ENCODE measurements at regions not wholly inside any gene's neighbourhood (a gene's known extent, or its start where the extent isn't known, plus 50 kb on each side); places are given as distances from the start of the nearest gene placed in this dataset.

DNA sequence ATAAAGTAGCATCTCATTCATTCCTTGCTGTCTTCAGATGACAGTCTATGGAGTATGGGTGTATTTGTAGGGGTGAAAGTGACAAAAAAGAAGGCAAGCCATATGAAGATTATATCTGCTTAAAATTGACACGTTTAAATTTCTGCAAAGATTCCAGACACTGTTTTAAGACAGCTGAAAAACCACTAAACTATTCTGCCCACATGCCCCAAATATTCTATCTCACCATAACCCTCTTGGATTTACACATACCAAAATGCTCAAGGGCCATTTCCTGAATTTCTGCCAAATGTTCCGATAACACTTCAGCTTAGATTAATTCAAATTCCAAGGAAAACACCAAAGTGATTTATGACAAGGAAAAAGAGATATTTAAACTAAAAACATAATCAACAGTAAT, 99.9 kb upstream of the IL6 start:
- no peak for DNase-seq (ENCODE audit: low read depth in 1 of 2, low spot score in 1 of 2)

DNA sequence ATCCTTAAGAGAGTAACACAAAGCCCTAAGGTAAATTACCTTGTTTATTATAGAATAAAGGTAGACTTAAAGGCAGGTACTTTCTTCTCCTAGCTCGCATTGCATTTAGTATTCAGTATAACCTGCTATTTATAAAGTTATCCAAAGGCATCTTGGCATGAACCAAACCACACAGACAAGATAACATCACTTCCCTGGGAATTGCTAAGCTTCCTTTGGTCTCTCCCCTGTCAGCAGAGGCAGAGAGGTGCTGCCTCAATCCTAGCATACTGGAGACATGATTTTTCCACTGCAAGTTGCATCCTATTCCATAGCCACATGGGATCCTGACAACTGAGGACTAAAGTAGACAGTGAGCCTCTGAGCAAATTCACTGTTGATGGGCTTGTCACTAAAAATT, 101.7 kb upstream of the IL6 start:
- DNase-seq (ENCODE audit: low read depth in 1 of 2, low spot score in 1 of 2) = no peak

DNA sequence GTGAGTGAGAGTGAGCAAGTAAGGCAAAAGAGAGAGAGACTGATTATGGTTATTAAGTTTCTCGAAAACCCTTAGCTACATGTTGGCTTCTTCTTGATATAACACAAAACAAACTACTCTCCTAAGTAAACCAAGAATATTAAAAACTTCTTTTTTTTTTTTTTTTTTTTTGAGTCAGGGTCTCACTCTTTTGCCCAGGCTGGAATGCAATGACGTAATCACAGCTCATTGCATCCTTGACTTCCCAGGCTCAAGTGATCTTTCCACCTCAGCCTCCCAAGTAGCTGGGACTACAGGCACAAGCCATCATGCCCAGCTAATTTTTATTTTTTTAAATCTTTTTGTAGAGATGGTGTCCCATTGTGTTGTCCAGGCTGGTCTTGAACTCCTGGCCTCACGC, 102.2 kb upstream of the IL6 start:
- DNase-seq (ENCODE audit: low read depth in 1 of 2, low spot score in 1 of 2) = no peak

DNA sequence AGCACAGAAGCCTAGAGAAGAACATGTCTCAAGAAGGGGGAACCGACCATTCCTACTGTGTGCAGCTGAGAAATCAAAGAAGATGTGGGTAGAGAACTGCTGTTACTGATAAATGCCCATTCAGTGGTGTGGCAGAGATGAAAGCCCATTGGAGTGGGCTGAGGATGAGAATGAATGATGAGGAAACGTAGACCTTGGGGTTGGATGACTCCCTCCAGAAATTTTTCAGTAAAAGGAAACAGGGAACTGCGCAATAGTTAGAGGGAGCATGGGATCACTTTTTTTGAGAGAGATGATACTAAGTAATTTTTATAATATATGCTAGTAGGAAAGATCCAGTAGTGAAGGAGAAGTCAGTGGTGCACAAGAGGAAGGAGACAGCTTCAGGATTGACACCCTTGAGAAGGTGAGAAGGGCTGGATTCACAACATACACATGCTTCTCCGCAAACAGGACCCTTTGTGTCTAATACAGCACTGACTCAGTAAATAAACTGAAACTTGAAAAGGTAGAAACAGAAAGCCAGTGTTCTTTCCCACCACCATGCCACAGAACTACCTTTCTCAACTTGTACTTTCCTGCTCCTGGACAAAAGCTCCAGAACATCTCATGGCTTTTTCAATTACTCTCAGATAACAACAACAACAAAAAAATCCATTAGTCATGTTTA, 104.7 kb upstream of the IL6 start:
- DNase-seq (ENCODE audit: low read depth in 1 of 2, low spot score in 1 of 2) = no peak

DNA sequence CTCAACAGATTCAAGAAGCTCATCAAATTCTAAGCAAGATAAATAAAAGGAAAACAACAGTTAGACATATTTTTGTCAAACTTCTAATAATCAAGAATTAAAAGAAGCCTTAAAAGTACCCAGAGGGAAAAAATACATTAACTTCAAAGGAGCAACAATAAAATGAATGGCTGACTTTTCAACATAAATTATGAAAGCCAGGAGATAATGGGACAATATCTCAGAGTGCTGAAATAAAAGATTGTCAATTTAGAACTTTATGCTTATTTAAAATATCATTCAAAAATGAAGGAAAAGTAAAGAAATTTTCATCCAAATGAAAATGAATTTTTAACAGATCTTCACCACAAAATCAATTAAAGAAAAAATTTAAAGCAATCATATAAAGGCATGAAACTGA, 108.5 kb upstream of the IL6 start:
- DNase-seq (ENCODE audit: low read depth in 1 of 2, low spot score in 1 of 2) = no peak

DNA sequence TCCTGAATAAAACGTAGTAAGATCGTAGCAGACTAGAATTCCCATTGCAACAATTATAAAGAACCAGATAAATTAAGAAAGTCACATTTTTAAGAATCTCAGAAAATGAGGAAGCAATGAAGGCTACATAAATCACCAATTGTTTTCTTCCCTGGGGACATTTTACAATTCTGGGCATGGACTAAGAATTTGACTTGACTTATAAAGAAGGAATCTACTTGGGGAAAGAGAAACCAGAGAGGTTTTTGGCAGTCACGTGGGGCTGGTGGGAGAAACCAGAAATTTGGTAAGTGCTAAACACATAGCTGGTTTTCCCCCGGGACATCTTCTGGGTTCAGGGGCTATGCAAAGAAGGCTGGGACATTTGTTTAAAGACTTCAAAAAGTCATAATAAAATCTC, 109.8 kb upstream of the IL6 start:
- DNase-seq (ENCODE audit: low read depth in 1 of 2, low spot score in 1 of 2) = no peak

DNA sequence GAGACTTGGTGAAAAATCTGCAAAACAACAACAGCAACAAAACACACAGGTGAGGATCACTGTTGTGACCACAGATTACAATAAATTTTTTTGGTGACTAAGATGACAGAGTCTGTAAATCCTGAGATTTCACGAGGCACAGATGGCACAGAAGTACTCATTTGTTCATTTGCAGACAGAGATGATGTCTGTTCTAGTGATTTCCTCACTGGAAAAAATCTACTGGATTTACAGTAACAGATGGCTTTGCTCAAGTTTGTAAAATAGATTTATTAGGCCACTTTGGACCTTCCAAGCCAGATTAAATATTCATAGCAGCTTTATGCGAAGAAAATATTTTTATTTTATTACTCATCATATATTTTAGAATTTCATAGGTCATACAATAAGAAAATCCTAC, 113.5 kb upstream of the IL6 start:
- DNase-seq (ENCODE audit: low read depth in 1 of 2, low spot score in 1 of 2) = no peak

DNA sequence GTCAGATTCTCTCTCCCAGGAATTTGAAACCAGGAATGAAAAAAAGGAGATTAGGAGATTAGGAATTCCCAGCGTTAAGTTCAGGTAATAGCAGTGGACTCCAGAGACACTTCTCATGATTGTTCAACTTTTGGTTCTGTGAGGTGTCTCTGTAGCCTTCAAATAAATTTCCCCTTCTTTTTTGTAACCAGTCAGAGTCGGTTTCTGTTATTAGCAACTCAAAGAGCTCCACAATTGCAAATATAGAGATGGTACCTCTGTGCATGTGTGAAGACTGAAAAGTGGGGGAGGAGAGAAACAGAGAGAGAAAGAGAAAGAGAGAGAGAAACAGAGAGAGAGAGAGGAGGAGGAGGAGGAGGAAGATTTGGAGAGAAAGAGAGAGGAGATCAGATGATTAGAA, 112.8 kb upstream of the STEAP1B start:
- DNase-seq (ENCODE audit: low read depth in 1 of 2, low spot score in 1 of 2) = no peak

DNA sequence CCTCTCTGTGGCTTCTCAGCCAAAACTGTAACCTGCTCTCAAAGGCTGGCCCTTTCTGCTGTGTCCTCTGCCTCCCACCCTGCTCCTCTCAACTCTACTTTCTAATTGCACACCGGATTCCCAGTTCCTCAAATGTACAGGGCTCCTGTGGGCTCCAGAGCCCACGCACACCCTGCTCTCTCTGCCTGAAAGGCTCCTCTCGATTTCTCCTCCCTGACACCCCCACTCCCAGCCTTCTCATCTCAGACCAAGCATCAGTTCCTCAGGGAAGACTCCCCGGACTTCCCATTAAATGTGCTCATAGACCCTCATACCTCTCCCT, 111.7 kb upstream of the STEAP1B start:
- no peak for DNase-seq (ENCODE audit: low read depth in 1 of 2, low spot score in 1 of 2)

DNA sequence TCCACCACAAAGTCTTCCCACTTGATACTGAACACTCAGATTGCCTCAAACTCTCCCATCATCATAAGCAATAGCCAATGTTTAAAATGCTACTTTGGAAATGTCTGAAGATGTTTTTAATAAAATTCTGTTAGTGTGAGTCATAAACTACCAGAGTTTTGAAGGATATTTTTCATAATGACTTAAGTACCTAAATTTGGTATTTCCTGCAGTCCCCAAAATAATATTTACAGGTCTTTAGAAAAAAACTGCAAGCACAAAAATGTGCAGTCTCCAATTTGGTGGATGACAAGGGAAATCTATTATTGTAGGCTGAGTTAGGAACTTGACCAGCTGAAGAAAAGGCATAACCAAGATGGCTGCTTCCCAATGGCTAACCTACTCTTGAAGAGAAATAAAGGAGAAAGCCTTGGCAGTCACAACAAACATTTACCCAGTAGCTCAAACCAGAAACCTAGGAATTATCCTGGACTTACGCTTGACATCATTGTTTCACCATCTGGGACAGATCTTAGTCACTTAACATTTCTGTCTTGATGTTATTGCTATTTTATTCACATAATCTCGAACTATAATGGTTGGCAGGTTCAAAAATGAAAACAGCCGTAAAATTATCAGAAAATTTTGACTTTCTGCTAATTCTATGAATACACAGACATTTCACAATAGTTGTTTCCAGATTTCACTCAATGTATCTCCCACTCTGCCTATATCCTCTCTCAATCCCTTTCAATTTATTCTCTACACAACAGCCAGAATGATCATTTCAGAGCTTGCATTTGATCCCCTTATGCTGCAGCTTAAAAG, 111.2 kb upstream of the STEAP1B start:
- no peak for DNase-seq (ENCODE audit: low read depth in 1 of 2, low spot score in 1 of 2)

DNA sequence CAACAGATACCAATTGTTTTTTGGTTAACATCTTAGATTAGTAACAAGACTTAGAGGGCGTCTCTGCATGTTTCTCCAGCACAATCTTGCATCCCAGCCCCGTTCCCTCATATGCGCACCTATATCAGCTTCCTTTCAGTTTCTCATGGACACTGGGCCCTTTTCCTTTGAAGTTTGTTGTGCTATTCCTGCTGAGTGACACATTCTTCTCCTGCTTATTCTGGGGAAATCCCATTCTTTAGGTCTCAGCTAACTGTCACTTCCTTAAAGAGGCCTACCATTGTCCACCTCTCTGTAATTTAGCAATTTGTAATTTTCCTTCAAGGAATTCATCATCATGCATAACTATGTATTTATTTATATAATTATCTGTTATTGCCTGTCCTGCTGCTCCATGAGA, 110.3 kb upstream of the STEAP1B start:
- DNase-seq (ENCODE audit: low read depth in 1 of 2, low spot score in 1 of 2) = no peak

DNA sequence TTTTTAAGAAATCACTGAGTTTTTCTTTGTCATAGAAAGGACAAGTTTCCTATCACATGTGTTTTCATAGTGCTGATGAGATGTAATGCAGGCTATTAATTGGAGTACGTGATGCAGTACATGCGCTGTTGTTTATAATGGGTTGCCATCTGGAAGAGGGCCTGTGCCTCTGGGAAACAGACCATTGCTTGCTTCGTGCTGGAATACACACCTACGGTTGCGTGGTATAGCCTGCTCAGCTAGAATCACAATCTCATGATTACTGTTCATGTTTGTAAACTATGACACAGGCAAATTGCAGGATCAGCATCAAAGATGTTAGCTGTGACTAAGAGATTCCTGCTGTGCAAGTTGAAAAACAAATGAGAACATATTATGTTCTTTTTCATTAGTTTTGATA, 107.2 kb upstream of the STEAP1B start:
- DNase-seq (ENCODE audit: low read depth in 1 of 2, low spot score in 1 of 2) = no peak

DNA sequence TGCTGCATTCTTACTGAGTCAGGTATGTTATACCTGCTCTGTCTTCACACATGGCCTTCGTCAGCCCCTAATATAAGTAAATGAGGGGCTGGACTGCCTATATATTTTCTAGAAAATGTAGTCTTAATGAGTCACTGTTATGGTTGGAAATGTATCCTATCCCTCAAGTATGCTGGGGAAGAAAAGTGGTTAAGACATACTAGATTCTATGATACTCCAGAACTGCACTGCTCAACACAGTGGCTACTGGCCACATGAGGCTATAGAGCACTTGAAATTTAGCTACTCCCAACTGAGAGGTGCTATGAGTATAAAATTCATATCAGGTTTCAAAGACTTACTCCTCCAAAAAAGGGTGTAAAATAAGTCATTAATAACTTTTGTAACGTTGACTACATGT, 104.3 kb upstream of the STEAP1B start:
- DNase-seq (ENCODE audit: low read depth in 1 of 2, low spot score in 1 of 2) = no peak

DNA sequence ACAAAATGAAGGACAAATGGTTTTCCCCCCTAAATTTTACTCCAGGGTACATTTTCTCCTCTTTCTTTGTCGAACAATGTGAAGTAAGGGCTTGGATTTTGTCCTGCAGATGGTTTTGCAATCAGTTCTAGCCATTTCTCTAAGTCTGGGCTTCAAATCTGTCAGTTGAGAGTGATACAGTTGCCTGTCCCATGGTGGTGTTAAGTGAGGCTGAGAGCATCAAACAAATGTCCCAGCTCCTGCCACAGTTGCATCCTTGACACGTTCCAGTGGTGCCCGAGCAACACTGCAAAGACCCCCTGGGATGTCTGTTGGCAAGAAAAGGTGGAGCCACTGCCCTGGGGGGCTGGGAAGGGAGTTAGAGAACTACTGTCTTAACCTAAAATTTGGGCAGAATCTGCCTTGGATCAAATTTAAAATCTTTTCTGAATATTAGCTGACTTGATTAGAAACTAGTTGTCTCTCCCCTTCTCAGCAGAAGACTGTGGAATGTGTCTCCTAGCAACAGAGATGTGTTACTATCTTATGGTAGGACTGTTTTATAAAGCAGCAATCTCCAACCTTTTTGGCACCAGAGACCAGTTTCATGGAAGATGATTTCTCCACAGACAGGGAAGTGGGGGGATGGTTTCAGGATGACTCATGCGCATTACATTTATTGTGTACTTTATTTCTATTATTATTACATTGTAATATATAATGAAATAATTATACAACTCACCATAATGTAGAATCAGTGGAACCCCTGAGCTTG, 102.0 kb upstream of the STEAP1B start:
- no peak for DNase-seq (ENCODE audit: low read depth in 1 of 2, low spot score in 1 of 2)

DNA sequence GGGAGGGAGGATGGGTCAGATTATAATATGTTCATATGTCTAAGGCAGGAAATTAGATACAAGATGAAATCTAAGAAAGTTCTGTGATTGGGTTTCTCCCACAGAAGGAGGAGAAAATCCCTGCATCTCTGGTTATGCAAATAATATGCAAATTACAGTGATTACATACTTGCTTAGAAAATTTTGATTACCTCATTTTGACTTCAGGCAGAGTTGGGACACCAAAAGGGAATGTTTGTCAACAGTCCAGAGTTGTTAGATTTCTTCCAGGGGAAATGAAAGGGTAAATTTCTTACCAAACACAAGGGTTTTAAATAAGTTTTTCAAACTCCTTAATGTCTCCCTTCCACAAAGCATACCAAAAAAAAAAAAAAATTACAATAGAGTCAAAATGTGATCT, 101.4 kb upstream of the STEAP1B start:
- no peak for DNase-seq (ENCODE audit: low read depth in 1 of 2, low spot score in 1 of 2)

DNA sequence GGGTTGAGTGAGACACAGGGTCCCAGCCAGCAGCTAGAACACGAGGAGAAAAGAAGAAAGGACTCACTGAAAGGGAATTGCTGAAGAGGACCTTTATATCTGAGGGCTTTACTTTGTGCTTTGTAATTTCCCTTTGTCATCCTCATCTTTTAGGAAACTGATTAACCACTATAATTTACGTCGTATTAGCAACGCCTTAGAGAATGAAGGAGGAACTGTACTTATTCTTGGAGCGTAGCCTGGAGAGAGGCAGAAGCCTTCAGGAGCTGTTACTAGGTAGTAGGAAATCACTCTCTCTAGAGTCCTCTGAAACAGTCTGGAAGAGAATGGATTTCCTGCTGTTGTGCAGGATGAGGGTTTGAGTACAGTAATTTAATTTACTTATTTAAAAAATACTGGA, 101.0 kb upstream of the STEAP1B start:
- no peak for DNase-seq (ENCODE audit: low read depth in 1 of 2, low spot score in 1 of 2)

DNA sequence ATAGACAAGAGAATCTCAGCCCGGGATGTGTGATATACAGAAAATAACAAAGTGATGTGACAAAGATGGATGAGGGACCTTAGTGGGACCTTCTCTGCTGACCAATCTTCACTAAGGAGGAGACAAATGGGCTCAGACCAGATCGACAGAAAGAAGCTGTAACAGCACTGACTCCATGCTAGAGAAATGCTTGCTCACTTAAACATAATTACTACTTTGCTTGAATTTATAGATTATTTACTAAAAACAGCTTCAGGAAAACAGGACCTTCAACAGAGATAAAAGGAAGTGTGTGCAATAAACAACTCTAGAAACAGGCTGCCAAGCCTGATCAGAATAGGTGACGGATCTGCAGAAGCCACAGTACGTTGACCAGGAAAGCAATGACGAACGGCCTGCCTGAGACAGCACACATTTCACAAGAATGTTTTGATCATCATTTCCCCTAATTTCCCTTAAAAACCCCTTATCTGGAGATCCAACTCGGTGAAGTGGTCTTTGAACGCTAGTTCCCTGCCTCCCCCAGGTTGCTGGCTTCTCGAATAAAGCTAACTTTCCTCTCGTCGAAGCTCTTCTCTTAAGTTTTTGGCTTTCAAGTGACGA, 98.4 kb upstream of the STEAP1B start:
- no peak for DNase-seq (ENCODE audit: low read depth in 1 of 2, low spot score in 1 of 2)

DNA sequence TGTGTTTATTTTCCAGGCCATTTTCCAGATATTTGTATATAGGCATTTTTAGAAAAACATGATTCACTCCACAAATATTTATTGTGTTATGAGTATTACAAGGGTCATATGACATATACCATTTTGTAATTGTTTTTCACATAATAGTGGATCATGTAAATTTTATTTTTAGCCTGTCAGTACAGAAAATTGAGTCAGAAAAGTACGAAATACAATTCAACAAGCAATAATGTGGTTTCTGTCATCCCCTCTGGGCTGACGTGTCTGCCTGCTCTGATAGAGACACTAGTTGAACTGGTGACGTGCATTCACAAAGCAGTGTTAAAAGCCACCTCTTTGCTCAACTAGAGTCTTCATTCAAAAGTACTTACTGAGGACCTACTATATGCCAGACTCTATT, 97.9 kb upstream of the STEAP1B start:
- DNase-seq (ENCODE audit: low read depth in 1 of 2, low spot score in 1 of 2) = no peak

DNA sequence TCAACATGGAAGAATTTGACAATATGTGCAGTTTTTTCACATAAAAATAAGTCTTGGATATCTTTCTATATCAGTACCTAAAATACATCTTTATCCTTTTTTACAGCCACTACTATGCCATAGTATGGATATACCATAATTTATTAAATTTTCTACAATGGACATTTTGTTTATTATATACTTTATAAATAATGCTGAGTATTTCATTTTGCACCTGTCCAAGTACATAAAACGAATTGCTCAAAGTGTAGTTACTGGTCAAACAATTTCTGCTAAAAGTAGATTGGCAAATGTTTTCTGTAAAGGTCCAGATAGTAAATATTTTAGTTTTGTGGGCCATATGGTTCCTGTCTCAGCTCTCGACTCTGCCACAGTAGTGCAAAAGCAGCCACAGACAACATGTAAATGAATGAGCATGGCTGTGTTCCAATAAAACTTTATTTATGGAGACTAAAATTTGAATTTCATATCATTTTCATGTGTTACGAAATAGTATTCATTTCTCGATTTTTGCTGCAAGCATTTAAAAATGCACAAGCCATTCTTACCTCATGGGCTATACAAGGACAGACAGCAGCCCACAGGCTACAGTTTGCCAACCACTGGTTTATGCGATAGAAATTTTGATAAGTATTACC, 96.9 kb upstream of the STEAP1B start:
- no peak for DNase-seq (ENCODE audit: low read depth in 1 of 2, low spot score in 1 of 2)

DNA sequence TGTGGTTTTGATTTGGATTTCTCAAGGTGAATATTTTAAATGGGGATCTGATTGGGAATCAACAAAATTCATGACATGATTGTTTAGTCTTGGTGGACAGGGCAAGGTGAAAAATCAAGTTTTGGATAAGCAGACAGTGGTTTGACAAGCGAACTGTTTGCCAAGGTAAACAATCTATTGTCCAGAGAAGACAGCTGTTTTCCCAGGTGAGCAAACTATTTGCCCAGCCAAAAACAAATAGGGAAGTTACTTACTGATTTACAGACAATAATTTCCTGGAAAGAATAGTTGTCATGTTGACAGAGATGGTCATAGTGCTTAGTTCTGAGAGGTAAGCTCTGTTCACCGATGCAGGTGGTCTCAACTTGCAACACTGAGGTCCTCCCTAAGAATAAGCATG, 94.0 kb upstream of the STEAP1B start:
- no peak for DNase-seq (ENCODE audit: low read depth in 1 of 2, low spot score in 1 of 2)

DNA sequence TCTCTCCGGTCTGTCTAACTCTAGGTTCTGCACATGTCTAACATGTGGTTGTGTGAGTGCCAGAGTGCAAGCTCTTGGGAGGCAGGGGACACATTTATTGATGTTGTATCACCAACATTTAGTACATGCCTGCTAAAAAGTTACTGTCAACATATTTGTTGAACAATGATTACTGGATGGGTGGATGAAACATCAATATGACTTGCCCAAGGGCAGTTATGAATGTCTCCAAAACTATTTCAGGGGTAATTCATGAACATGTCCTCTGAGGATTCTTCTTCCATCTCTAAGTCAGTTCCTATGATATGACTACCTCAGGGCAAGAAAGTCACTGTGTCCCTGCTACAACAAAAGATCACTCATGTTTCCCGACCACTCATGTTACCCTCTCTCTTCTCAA, 91.3 kb upstream of the STEAP1B start:
- DNase-seq (ENCODE audit: low read depth in 1 of 2, low spot score in 1 of 2) = no peak

Measured in stimulated activated CD4-positive, alpha-beta T cell treated with anti-CD3 and anti-CD28 coated beads, Interleukin-15, amount 100 ng/mL, for 1 hour (primary cell).